IMR-90 (cell line): ENCODE measurements at regions not wholly inside any gene's neighbourhood (a gene's known extent, or its start where the extent isn't known, plus 50 kb on each side); places are given as distances from the start of the nearest gene placed in this dataset.
A peak's percentile ranks its signal among the peaks of the same experiment; 100 is the strongest.
"Not testable (repeated sequence)": the region's sequence is repeated elsewhere in the genome, so short reads cannot be mapped to it uniquely, and the experiment has no call there.

Experiments
- ATAC-seq: fragments of 200-7000 bp; cut with Tn5 transposase; 2 replicates; pipeline ENCODE4 v1.9.1; 2020; ENCODE audit warnings: low read depth, mild to moderate bottlenecking, moderate library complexity
- BruUV-seq: library from RNA; stranded (reverse); fragments of 400-500 nt; replicated peaks from 2 replicates; lab custom pipeline; 2021; lab: Mats Ljungman, UMichigan
- CTCF ChIA-PET: fragments of 300-600 bp; formaldehyde crosslinking; extraction: SDS; loops from one replicate; lab custom pipeline; 2021; ENCODE audit warnings: antibody characterized with exemption; lab: Yijun Ruan, JAX
- POLR2A ChIA-PET: fragments of 300-600 bp; sonication (Branson Sonifier 250); formaldehyde crosslinking; loops from one replicate; lab custom pipeline; 2022; ENCODE audit warnings: antibody characterized with exemption; ENCODE audit not compliant: unreplicated experiment; lab: Charles Lee
- DNase-seq: peaks from one replicate; pipeline ENCODE4 v3.0.0; 2013
- H2AFZ ChIP-seq: replicated peaks from 2 replicates; pipeline ENCODE3; 2013; ENCODE audit warnings: low read length, mild to moderate bottlenecking; ENCODE audit not compliant: poor library complexity
- H2AK5ac ChIP-seq: 2 replicates; pipeline ENCODE4 v1.6.1; 2013; ENCODE audit warnings: low read depth, low read length, inconsistent platforms
- H2AK9ac ChIP-seq: replicated peaks from 2 replicates; pipeline ENCODE3; 2013; ENCODE audit warnings: mild to moderate bottlenecking, low read depth, low read length, moderate library complexity; ENCODE audit not compliant: poor library complexity
- H2BK120ac ChIP-seq: 2 replicates; pipeline ENCODE4 v1.6.1; 2013; ENCODE audit warnings: low read depth, low read length, inconsistent platforms
- H2BK15ac ChIP-seq: 3 replicates; pipeline ENCODE4 v1.6.1; 2013; ENCODE audit warnings: low read depth, low read length, inconsistent platforms
- H2BK20ac ChIP-seq: 2 replicates; pipeline ENCODE4 v1.6.1; 2013; ENCODE audit warnings: low read depth, mild to moderate bottlenecking, inconsistent platforms, low read length, moderate library complexity
- H2BK5ac ChIP-seq: 2 replicates; pipeline ENCODE4 v1.6.1; 2013; ENCODE audit warnings: mild to moderate bottlenecking, low read depth, low read length, inconsistent platforms; ENCODE audit not compliant: poor library complexity, severe bottlenecking
- H3K14ac ChIP-seq: replicated peaks from 2 replicates; pipeline ENCODE4 v1.6.1; 2013; ENCODE audit warnings: low read depth, low read length, inconsistent platforms
- H3K18ac ChIP-seq: 2 replicates; pipeline ENCODE4 v1.6.1; 2013; ENCODE audit warnings: low read depth, low read length, control low read depth
- H3K23ac ChIP-seq: 2 replicates; pipeline ENCODE4 v1.6.1; 2013; ENCODE audit warnings: low read depth, low read length, inconsistent platforms
- H3K27ac ChIP-seq: 2 replicates; pipeline ENCODE4 v1.5.1; 2013; ENCODE audit warnings: mild to moderate bottlenecking, control low read depth, low read length; ENCODE audit not compliant: insufficient read depth
- H3K27me3 ChIP-seq: 2 replicates; pipeline ENCODE4 v1.6.1; 2013; ENCODE audit warnings: low read length; ENCODE audit not compliant: control insufficient read depth, insufficient read depth
- H3K36me3 ChIP-seq: 2 replicates; pipeline ENCODE4 v1.6.1; 2013; ENCODE audit warnings: low read length, mixed read lengths; ENCODE audit not compliant: control insufficient read depth, insufficient read depth
- H3K4ac ChIP-seq: 2 replicates; pipeline ENCODE4 v1.6.1; 2013; ENCODE audit warnings: low read depth, low read length, inconsistent platforms
- H3K4me1 ChIP-seq: 2 replicates; pipeline ENCODE4 v1.6.1; 2013; ENCODE audit warnings: low read length, mixed read lengths; ENCODE audit not compliant: control insufficient read depth, insufficient read depth
- H3K4me2 ChIP-seq: 2 replicates; pipeline ENCODE4 v1.6.1; 2013; ENCODE audit warnings: low read depth, mild to moderate bottlenecking, control low read depth, low read length, moderate library complexity
- H3K4me3 ChIP-seq: 2 replicates; pipeline ENCODE4 v1.5.1; 2013; ENCODE audit warnings: low read depth, mild to moderate bottlenecking, control low read depth, low read length, moderate library complexity; ENCODE audit not compliant: insufficient read depth
- H3K56ac ChIP-seq: 2 replicates; pipeline ENCODE4 v1.6.1; 2013; ENCODE audit warnings: low read length, inconsistent platforms; ENCODE audit not compliant: insufficient read depth; ENCODE audit errors: extremely low read depth
- H3K79me1 ChIP-seq, 2 experiments: 2 replicates each; pipeline ENCODE4 v1.6.1; 2013; ENCODE audit warnings: low read length in 2 of 2, inconsistent platforms in 1 of 2, low read depth in 1 of 2
- H3K9ac ChIP-seq: 2 replicates; pipeline ENCODE4 v1.6.1; 2013; ENCODE audit warnings: low read depth, low read length, control low read depth
- H3K9me1 ChIP-seq: 2 replicates; pipeline ENCODE4 v1.6.1; 2013; ENCODE audit warnings: low read length, inconsistent platforms; ENCODE audit not compliant: insufficient read depth
- H3K9me3 ChIP-seq: 2 replicates; pipeline ENCODE4 v1.6.1; 2013; ENCODE audit warnings: low read length; ENCODE audit not compliant: control insufficient read depth, insufficient read depth
- H4K20me1 ChIP-seq: 2 replicates; pipeline ENCODE4 v1.6.1; 2013; ENCODE audit warnings: low read length, inconsistent platforms; ENCODE audit not compliant: insufficient read depth
- H4K5ac ChIP-seq: 2 replicates; pipeline ENCODE4 v1.6.1; 2013; ENCODE audit warnings: mild to moderate bottlenecking, low read depth, low read length, control low read depth
- H4K8ac ChIP-seq, 2 experiments: 2 replicates each; pipeline ENCODE4 v1.6.1; 2013; ENCODE audit warnings: low read depth in 2 of 2, low read length in 2 of 2, control low read depth in 1 of 2, inconsistent platforms in 1 of 2
- H4K91ac ChIP-seq: 2 replicates; pipeline ENCODE4 v1.6.1; 2013; ENCODE audit warnings: low read depth, low read length, inconsistent platforms; ENCODE audit not compliant: insufficient read depth
- WGBS, 2 experiments: methylation state at CpG; one replicate each; pipeline versions ENCODE4 v1.1.5 to v1.1.7; 2013; ENCODE audit warnings: missing lambda C conversion rate in 2 of 2; ENCODE audit not compliant: insufficient read length in 1 of 2; ENCODE audit errors: extremely low coverage in 2 of 2; 5-methylcytosine and 5-hydroxymethylcytosine counted together
- dilution Hi-C: fragments of 300-500 bp; cut with HindIII; formaldehyde crosslinking; loops from one replicate; pipeline ENCODE4 v1.14.3; 2018; ENCODE audit warnings: low sequenced_read_pairs; ENCODE audit not compliant: unreplicated experiment
- in situ Hi-C: fragments of 300-500 bp; cut with MboI; formaldehyde crosslinking; loops from 3 replicates; pipeline ENCODE4 v1.14.3; 2019; ENCODE audit warnings: low sequenced_read_pairs, inconsistent platforms, mixed read lengths
- intact Hi-C: fragments of 100-400 bp; cut with micrococcal nuclease; formaldehyde crosslinking; loops from 2 replicates; pipeline ENCODE4 v1.10.0; 2022

- H3K4ac ChIP-seq, H3K14ac ChIP-seq, in situ Hi-C loops, DNase-seq, intact Hi-C loops, H3K27me3 ChIP-seq, CTCF ChIA-PET, H3K27ac ChIP-seq, H2BK120ac ChIP-seq, H4K8ac ChIP-seq, H4K5ac ChIP-seq, H3K79me1 ChIP-seq, POLR2A ChIA-PET, H3K4me3 ChIP-seq, H2AK5ac ChIP-seq, H2BK15ac ChIP-seq, H3K9me3 ChIP-seq, H3K23ac ChIP-seq, dilution Hi-C loops, H3K4me1 ChIP-seq, H2AK9ac ChIP-seq, H3K56ac ChIP-seq, H3K4me2 ChIP-seq, H2AFZ ChIP-seq, BruUV-seq, H2BK5ac ChIP-seq, H2BK20ac ChIP-seq, H4K20me1 ChIP-seq, H3K9me1 ChIP-seq, ATAC-seq, H3K9ac ChIP-seq, H3K18ac ChIP-seq, H3K36me3 ChIP-seq, H4K91ac ChIP-seq: not testable (repeated sequence)
Observed at GRCh38 chr13:24950611-24951010, 145.3 kb upstream of the PABPC3 start.

GRCh38 chr13:24967970-24968369 is 128.0 kb upstream of the PABPC3 start:
- H3K18ac ChIP-seq, H3K27me3 ChIP-seq, H2BK15ac ChIP-seq, DNase-seq, H3K27ac ChIP-seq, H2AK9ac ChIP-seq, dilution Hi-C loops, in situ Hi-C loops, H4K91ac ChIP-seq, H3K23ac ChIP-seq, BruUV-seq, H2AK5ac ChIP-seq, H4K20me1 ChIP-seq, H3K36me3 ChIP-seq, POLR2A ChIA-PET, H3K4ac ChIP-seq, H3K56ac ChIP-seq, H3K9me1 ChIP-seq, H2BK5ac ChIP-seq, H4K5ac ChIP-seq, H3K4me1 ChIP-seq, H2BK120ac ChIP-seq, ATAC-seq, H3K79me1 ChIP-seq, H2BK20ac ChIP-seq, H3K9me3 ChIP-seq, H2AFZ ChIP-seq: not testable (repeated sequence)
- Histone ChIP-seq H4K8ac (0 out of 4 replicates have a peak overlapping the region, but pooled peaks of 1 of the 2 experiments have one; percentile 42), H3K14ac (0 out of 2 replicates have a peak overlapping the region, but pooled peaks have one; percentile 32), H3K4me2 (peak overlapping the region; percentile 59), H3K9ac (peak overlapping the region; percentile 10; the same call in 1 of the 2 replicates), H3K4me3 (peak overlapping the region; percentile 29)
- CTCF ChIA-PET = interaction anchor here (1.0 kb wide), 1 partner anchor 102 kb away, joined by 4 read pairs; no protein-coding TSS in a partner anchor
- no CpG with 5 or more reads among the region's 5 CpGs for WGBS, 2 experiments
- intact Hi-C loops = loop anchor here (2.0 to 5.0 kb wide), 2 partner anchors 103 to 241 kb away; no protein-coding TSS in a partner anchor
